ENCODE measurements at regions not wholly inside any gene's neighbourhood (a gene's known extent, or its start where the extent isn't known, plus 50 kb on each side); places are given as distances from the start of the nearest gene placed in this dataset.
A peak's percentile ranks its signal among the peaks of the same experiment; 100 is the strongest.
"Not testable (repeated sequence)": the region's sequence is repeated elsewhere in the genome, so short reads cannot be mapped to it uniquely, and the experiment has no call there.

GRCh38 chr3:174583396-174583795 lies 275.7 kb upstream of the NAALADL2 start:
- H3K27ac ChIP-seq (ENCODE audit: extremely low read depth, low read depth, low read length), result no peak overlapping the region
- ChIA-PET CTCF (no interaction called here), POLR2A (no interaction called here)
- H3K36me3 ChIP-seq (ENCODE audit: control insufficient read depth in 2 of 2, insufficient read depth in 1 of 2, low read length in 2 of 2), result no peaks in the 10 kb centered on the region
- H3K4me3 ChIP-seq (ENCODE audit: low read depth, low read length), result no peak overlapping the region
- no peak for TF ChIP-seq ZNF585B (tag by site-specific recombination; IDR thresholded peaks at IDR 0.05)
- TF ChIP-seq ZNF488 (tag by site-specific recombination; IDR thresholded peaks at IDR 0.05), result no peak
- TF ChIP-seq ZNF701 (tag by site-specific recombination; IDR thresholded peaks at IDR 0.05), result no peak
- TF ChIP-seq GLI2 (tag by site-specific recombination; IDR thresholded peaks at IDR 0.05; ENCODE audit: borderline replicate concordance, low read depth), result no peak
- TF ChIP-seq ZNF610 (tag by site-specific recombination; IDR thresholded peaks at IDR 0.05; ENCODE audit: borderline replicate concordance), result no peak
- TF ChIP-seq PATZ1 (tag by site-specific recombination; IDR thresholded peaks at IDR 0.05), result no peak
- no peak for TF ChIP-seq ZNF366 (tag by site-specific recombination; conservative IDR thresholded peaks at IDR 0.05)
- no peaks in the 10 kb centered on the region for H3K9me3 ChIP-seq (ENCODE audit: control insufficient read depth, insufficient read depth, low read depth, low read length)
- no peaks in the 10 kb centered on the region for H3K4me1 ChIP-seq (ENCODE audit: control insufficient read depth, insufficient read depth, low read length)

GRCh38 chr3:174587137-174587536 lies 272.0 kb upstream of the NAALADL2 start:
- H3K4me3 ChIP-seq (ENCODE audit: low read depth, low read length); POLR2A ChIA-PET; H3K9me3 ChIP-seq (ENCODE audit: control insufficient read depth, insufficient read depth, low read depth, low read length); H3K27ac ChIP-seq (ENCODE audit: extremely low read depth, low read depth, low read length); H3K36me3 ChIP-seq (ENCODE audit: control insufficient read depth in 2 of 2, insufficient read depth in 1 of 2, low read length in 2 of 2); H3K4me1 ChIP-seq (ENCODE audit: control insufficient read depth, insufficient read depth, low read length); CTCF ChIA-PET: not testable (repeated sequence)
- TF ChIP-seq ZNF146 (tag by site-specific recombination; IDR thresholded peaks at IDR 0.05) (peak; percentile 71), ZNF280D (tag by site-specific recombination; IDR thresholded peaks at IDR 0.05) (0 out of 2 replicates have a peak, but pooled peaks have one; percentile 17)

DNA sequence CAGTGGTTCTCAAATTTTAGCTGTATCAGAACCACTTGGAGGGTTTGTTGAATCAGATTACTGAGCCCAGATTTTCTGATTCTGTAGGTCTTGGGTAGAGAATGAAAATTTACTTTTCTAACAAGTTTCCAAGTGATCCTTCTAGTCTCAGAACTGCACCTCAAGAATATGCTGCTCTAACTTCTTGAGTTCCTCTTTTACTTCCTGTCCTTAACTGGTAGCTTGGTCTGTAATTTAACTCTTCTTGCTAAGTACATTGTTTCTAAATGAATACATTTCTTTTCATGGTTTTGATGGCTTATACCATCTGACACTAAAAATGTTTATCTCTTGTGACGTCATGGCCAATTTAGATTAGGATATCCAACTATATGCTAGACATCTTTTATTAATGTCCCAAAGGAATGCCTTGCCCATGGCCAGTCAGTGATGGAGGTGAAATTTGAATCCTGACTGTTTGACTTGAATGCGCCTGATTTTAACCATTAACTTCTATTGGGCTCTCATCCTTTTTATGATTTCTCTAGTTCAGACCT lies 262.6 kb upstream of the NAALADL2 start:
- CTCF ChIA-PET, result no interaction called here

More for the DNA sequence above, 262.6 kb upstream of the NAALADL2 start:
- POLR2A ChIA-PET, result no interaction called here
- Histone ChIP-seq H3K4me3 (ENCODE audit: low read depth, low read length) (no peak overlapping the region), H3K9me3 (ENCODE audit: control insufficient read depth, insufficient read depth, low read depth, low read length) (no peaks in the 10 kb centered on the region), H3K27ac (ENCODE audit: extremely low read depth, low read depth, low read length) (no peak overlapping the region), H3K4me1 (ENCODE audit: control insufficient read depth, insufficient read depth, low read length) (no peaks in the 10 kb centered on the region), H3K36me3 (ENCODE audit: control insufficient read depth in 2 of 2, insufficient read depth in 1 of 2, low read length in 2 of 2) (no peaks in the 10 kb centered on the region)
- TF ChIP-seq ZNF24 (tag by site-specific recombination; IDR thresholded peaks at IDR 0.05) (no peak), ZNF585B (tag by site-specific recombination; IDR thresholded peaks at IDR 0.05) (no peak), ZBTB20 (tag by site-specific recombination; IDR thresholded peaks at IDR 0.05) (no peak), ZNF335 (tag by site-specific recombination; conservative IDR thresholded peaks at IDR 0.05) (no peak), ZNF830 (tag by site-specific recombination; IDR thresholded peaks at IDR 0.05; ENCODE audit: low read depth) (no peak), ZNF664 (tag by site-specific recombination; IDR thresholded peaks at IDR 0.05) (no peak), ZBTB1 (tag by site-specific recombination; IDR thresholded peaks at IDR 0.05) (no peak), ZNF561 (tag by site-specific recombination; IDR thresholded peaks at IDR 0.05; ENCODE audit: borderline replicate concordance) (no peak)

All from HEK293 (cell line).